ENCODE measurements at regions not wholly inside any gene's neighbourhood (a gene's known extent, or its start where the extent isn't known, plus 50 kb on each side); places are given as distances from the start of the nearest gene placed in this dataset.

DNA sequence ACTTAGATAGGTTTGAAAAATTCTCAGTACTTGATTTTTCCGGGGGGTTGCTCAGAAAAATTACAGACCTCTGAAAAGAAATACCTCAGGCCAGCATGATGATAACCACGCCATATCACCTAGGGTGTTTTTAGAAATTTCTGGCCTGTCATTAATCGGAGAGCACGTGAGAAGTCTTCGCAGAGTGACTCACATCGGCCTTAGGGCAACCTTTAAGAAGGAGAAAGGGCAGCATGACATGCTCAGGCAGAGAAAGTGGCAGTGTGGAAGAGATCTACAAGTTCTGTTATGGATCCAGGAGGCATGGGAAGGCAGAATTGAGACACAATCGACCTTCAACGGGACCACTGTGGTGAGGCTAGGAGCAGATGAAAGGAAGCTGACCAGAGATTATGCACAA, 506.3 kb downstream of the LMO4 start:
- DNase-seq = no peak

DNA sequence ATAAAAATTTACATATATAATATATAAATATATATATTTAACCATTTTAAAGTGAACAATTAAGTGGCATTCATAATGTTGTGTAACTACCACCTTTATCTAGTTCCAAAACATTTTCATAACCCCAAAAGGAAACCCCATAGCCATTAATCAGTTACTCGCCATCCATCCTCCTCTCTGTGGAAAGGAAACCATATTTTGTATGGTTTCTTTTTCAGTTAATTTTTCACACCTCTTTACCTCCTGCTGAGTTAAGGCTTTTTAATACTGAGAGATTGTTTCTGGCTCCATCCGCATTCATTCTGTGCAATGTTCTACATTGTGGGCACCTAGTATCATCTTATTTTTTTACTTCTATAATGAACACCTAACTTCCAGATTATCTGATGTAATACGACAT, 512.1 kb downstream of the LMO4 start:
- DNase-seq = no peak

GRCh38 chr1:87841332-87841731, 512.7 kb downstream of the LMO4 start:
- no peak for DNase-seq

- no peak for DNase-seq
Measured at GRCh38 chr1:87842156-87842555, 513.5 kb downstream of the LMO4 start.

DNA sequence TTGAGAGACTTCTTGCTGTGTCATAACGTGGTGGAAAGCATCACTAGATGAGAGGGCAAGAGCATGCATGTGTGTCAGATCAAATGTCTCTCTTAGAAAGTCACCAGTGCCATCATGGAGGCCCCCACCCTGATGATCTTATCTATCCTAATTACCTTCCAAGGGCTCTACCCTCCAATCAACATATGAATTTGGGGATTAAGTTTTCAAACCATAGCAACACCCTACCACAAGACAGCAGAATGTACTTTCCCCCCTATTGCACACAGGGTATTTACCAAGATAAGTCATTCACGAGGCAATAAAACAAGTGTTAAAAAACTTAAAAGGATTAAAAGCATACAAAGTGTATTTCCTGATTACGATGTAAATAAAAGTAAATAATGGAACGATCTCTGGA, 515.6 kb downstream of the LMO4 start:
- no peak for DNase-seq

DNA sequence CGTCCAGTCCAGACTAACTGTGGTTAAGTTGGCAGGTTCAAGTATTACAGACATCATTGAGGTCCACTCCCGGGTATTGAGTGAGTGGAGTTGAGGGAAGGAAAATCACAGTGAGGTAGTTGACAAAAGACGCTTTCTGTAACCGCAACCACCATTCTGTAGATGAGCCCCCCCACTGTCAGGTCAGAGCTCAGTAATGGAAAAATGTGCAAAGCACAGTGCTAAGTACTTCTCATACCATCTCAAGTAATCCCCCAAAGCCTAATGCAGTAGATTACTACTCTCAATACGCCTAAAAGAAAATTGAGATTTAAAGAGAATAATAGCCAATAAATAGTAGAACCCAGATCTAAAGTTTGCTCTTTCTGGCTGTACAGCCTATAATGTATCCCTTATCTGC, 522.8 kb downstream of the LMO4 start:
- DNase-seq = no peak

DNA sequence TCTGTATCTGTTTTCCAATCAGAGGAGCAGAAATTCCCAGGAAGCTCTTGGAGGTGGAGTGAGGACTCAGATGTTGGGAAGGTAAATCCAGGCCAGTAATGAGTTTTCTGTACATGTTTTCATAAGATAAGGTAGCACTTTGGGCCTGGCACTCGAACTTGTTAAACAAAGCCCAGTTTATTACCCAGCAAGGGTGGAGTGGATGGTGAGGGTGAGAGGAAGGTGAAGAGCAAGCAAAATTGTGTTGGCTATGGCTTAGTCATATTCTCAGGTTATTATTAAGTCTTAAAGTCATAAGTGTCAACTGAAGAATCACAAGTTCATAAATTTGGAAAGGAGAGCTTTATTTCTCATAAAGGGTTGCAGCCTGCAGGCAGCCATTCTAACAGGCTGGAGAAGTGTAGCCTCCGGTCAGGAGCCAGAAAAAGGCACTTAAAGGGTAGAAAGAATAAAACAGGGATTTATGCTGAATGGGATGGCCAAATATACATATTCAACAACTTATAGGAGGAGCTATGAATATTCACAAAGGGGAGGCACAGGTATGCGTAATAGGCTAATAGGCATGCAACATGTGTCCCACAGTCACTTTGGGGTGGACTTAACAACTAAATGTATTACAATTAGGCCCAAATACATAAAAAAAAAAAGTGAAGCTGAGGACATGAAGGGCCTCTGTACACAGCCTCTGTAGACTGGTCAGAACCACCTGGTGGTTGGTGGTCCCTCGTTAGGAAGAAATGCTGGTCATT, 523.9 kb downstream of the LMO4 start:
- DNase-seq = no peak

- DNase-seq = no peak
Measured at GRCh38 chr1:87853576-87854351, 525.1 kb downstream of the LMO4 start.

DNA sequence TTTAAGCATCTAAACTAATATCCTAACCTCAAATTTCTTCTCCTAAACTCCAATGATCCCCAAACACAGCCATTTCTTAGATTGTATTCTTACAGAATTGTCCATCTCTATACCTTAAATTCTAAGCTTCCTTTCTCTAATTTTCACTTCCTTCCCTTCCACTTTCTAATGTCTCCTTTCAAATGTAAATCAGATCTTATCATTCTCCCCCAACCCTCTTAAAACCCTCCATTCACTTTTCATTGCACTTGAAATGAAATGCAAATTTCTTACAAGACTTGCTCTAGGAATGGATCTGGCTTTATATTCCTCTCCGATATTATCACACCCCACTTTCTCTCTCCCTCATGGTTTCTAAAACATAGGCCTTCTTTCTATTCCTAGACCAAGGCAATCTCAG, 534.6 kb downstream of the LMO4 start:
- DNase-seq = no peak

DNA sequence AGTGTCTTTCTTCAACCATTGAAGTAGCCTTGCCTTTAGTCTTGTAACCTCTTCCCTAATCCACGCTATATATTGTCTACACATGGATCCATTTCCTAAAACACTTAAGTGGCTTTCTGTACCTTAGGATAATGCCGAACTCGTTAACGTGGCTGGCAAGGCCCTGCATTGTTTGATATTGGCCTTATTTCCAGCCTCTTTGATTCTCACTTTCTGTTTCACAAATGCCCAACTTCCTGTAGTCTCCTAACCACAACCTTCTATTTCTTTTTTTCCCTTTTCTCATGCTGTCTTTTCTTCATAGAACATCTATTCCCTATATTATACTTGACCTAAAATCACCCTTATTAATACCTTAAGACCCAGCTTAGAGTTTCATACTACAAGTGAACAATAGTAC, 536.0 kb downstream of the LMO4 start:
- no peak for DNase-seq

DNA sequence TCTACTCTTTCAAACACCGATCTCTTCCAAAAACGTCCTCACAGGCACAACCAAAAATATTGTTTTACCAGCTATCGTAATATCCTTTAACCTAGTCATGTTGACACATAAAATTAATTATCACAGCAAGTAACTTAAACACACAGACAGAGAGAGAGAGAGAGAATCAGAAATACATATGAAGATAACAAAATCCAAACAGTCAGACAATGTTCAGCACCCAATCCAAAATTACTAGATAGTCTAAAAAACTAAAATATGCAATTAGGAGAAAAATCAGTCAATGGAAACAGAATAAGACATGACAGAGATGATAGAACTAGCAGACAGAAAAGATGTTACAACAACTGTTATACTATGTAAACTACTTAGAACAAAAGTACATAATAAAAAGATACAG, 537.7 kb downstream of the LMO4 start:
- no peak for DNase-seq

- no peak for DNase-seq
Measured at GRCh38 chr1:87867626-87868025, 538.9 kb downstream of the LMO4 start.

DNA sequence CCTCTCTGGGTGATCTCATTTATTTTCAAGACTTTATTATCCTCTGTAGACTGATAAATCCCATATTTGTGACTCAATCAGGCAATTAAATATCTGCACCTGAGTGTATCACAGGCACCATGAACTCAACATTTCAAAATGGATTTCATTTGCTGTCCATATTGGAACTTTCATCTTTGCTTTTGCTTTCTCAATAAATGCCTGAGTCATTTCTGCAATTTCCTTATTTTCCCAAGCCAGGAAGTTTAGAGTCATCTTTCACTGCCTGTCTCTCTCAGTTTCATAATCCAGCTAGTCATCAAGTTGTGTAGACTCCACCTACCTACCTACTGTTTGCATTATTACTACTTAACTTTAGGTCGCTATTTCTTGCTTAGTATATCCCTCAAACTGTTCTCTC, 540.9 kb downstream of the LMO4 start:
- no peak for DNase-seq

- DNase-seq = no peak
Measured at GRCh38 chr1:87872189-87872588, 543.5 kb downstream of the LMO4 start.

GRCh38 chr1:87872692-87873091, 544.0 kb downstream of the LMO4 start:
- no peak for DNase-seq

- DNase-seq = no peak
Measured at GRCh38 chr1:87878873-87879272, 550.2 kb downstream of the LMO4 start.

DNA sequence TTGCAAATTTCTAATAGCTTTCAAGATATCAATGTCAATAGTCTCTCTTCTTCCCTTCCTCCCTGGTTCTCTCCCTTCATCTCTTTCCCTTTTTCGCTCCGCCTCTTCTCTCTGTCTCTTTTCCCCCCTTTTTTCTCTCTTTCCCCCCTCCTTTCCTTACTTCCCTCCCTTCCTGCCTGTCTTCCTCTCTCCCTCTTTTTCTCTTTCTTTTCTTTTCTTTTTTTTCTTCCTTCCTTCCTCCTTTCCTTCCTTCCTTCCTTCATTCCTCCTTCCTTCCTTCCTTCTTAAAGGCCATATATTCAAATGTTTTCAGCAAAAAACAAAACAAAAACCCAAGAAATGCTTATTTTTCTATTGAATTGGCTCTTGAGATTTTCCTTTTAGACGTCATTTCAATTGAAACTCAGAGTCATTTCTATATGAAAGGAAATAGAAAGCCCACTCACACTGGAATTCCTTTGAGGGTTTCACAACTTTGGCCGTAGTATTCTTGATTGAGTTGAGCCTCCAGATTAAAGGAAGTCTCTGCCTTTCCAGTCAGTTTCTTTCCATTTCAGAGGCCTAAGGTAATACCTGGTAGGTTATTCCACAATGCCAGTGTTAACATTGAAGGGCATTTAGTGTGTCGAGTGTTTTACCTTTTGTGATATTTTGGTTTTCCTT, 551.5 kb downstream of the LMO4 start:
- no peak for DNase-seq

GRCh38 chr1:87880764-87881163, 552.1 kb downstream of the LMO4 start:
- DNase-seq = no peak

- no peak for DNase-seq
Measured at GRCh38 chr1:87883906-87884305, 555.2 kb downstream of the LMO4 start.

DNA sequence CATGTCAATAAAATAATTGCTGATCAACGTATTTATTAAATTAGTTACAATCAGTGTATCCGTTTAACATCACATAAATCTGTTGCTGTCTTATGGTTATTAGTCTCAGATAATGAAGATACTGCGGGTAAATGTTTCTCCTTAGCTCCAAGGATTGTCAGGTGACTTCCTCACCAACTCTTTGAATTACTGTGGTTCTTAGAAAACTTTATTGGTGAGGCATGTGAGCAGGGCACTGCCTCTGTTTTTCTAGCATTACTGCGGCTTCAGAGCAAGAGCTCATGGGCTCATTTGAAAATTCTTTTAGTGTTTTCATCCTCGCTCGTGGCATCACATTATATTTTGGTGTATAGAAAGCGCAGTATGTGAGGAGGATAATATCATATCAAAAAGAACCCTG, 555.9 kb downstream of the LMO4 start:
- DNase-seq = no peak

- DNase-seq = no peak
Measured at GRCh38 chr1:87885278-87886025, 556.8 kb downstream of the LMO4 start.

- DNase-seq = no peak
Measured at GRCh38 chr1:87887100-87887499, 558.4 kb downstream of the LMO4 start.

GRCh38 chr1:87888446-87888845, 559.8 kb downstream of the LMO4 start:
- DNase-seq = no peak

Data from NCI-H446 treated with DMSO at 0.1 percent for 48 hours (cell line).